ENCODE measurements at regions not wholly inside any gene's neighbourhood (a gene's known extent, or its start where the extent isn't known, plus 50 kb on each side); places are given as distances from the start of the nearest gene placed in this dataset.

- DNase-seq (ENCODE audit: low read depth in 2 of 2), result no peak
These were observed 88.8 kb upstream of the CALM2 start for GRCh38 chr2:47265158-47265557.

GRCh38 chr2:47264686-47265085, 88.4 kb upstream of the CALM2 start:
- no peak for DNase-seq (ENCODE audit: low read depth in 2 of 2)

- no peak for DNase-seq (ENCODE audit: low read depth in 2 of 2)
These were observed 87.8 kb upstream of the CALM2 start for GRCh38 chr2:47264143-47264542.

GRCh38 chr2:47262657-47263056, 86.3 kb upstream of the CALM2 start:
- DNase-seq (ENCODE audit: low read depth in 2 of 2), result no peak

- no peak for DNase-seq (ENCODE audit: low read depth in 2 of 2)
These were observed 84.7 kb upstream of the CALM2 start for GRCh38 chr2:47260971-47261370.

GRCh38 chr2:47259829-47260228, 83.5 kb upstream of the CALM2 start:
- no peak for DNase-seq (ENCODE audit: low read depth in 2 of 2)

GRCh38 chr2:47257946-47258348, 81.6 kb upstream of the CALM2 start:
- no peak for DNase-seq (ENCODE audit: low read depth in 2 of 2)

GRCh38 chr2:47256416-47257087, 80.2 kb upstream of the CALM2 start:
- no peak for DNase-seq (ENCODE audit: low read depth in 2 of 2)

GRCh38 chr2:47255794-47256193, 79.5 kb upstream of the CALM2 start:
- no peak for DNase-seq (ENCODE audit: low read depth in 2 of 2)

GRCh38 chr2:47254464-47254863, 78.2 kb upstream of the CALM2 start:
- no peak for DNase-seq (ENCODE audit: low read depth in 2 of 2)

- DNase-seq (ENCODE audit: low read depth in 2 of 2), result no peak
These were observed 77.1 kb upstream of the CALM2 start for GRCh38 chr2:47253447-47253846.

GRCh38 chr2:47251404-47251675, 75.0 kb upstream of the CALM2 start:
- DNase-seq (ENCODE audit: low read depth in 2 of 2), result no peak

- no peak for DNase-seq (ENCODE audit: low read depth in 2 of 2)
These were observed 74.5 kb upstream of the CALM2 start for GRCh38 chr2:47250586-47251403.

GRCh38 chr2:47249931-47250330, 73.6 kb upstream of the CALM2 start:
- no peak for DNase-seq (ENCODE audit: low read depth in 2 of 2)

GRCh38 chr2:47249157-47249900, 73.0 kb upstream of the CALM2 start:
- DNase-seq (ENCODE audit: low read depth in 2 of 2), result no peak

GRCh38 chr2:47243596-47244323, 67.4 kb upstream of the CALM2 start:
- no peak for DNase-seq (ENCODE audit: low read depth in 2 of 2)

GRCh38 chr2:47241715-47242114, 65.4 kb upstream of the CALM2 start:
- DNase-seq (ENCODE audit: low read depth in 2 of 2), result no peak

- DNase-seq (ENCODE audit: low read depth in 2 of 2), result no peak
These were observed 63.0 kb upstream of the CALM2 start for GRCh38 chr2:47239119-47239969.

GRCh38 chr2:47238638-47239037, 62.3 kb upstream of the CALM2 start:
- DNase-seq (ENCODE audit: low read depth in 2 of 2), result no peak

GRCh38 chr2:47237375-47238334, 61.3 kb upstream of the CALM2 start:
- no peak for DNase-seq (ENCODE audit: low read depth in 2 of 2)

All from stimulated activated CD8-positive, alpha-beta memory T cell treated with anti-CD3 and anti-CD28 coated beads, Interleukin-2, amount 100 ng/mL, for 48 hours (primary cell).